Vagina (tissue), 2 donors: ENCODE measurements at regions not wholly inside any gene's neighbourhood (a gene's known extent, or its start where the extent isn't known, plus 50 kb on each side); places are given as distances from the start of the nearest gene placed in this dataset.
"Not testable (repeated sequence)": the region's sequence is repeated elsewhere in the genome, so short reads cannot be mapped to it uniquely, and the experiment has no call there.

ENCODE experiments used
- DNase-seq, 2 donors: peaks; one replicate each; pipeline ENCODE4 v3.0.0-alpha.2; 2017; ENCODE audit errors: extremely low spot score in 2 of 2
- H3K27ac ChIP-seq: fragments of 200-600 bp; sonication (generic); one replicate; pipeline ENCODE4 v1.5.1; 2019
- H3K27me3 ChIP-seq: fragments of 200-600 bp; sonication (generic); one replicate; pipeline ENCODE4 v1.5.1; 2019
- H3K36me3 ChIP-seq, 2 donors: fragments of 200-600 bp; sonication (generic); one replicate each; pipeline ENCODE4 v1.5.1; 2017 to 2019
- H3K4me1 ChIP-seq: fragments of 200-600 bp; sonication (generic); one replicate; pipeline ENCODE4 v1.5.1; 2019
- H3K4me3 ChIP-seq, 2 donors: fragments of 200-600 bp; sonication (generic); 1 replicate in 1 of 2; 2 replicates in 1 of 2; pipeline ENCODE4 v1.5.1; 2016 to 2019
- H3K9me3 ChIP-seq: fragments of 200-600 bp; sonication (generic); one replicate; pipeline ENCODE4 v1.5.1; 2019
- POLR2A ChIP-seq, 2 donors: fragments of 450-650 bp; IDR thresholded peaks; one replicate each; pipeline ENCODE4 v1.6.1; 2017; ENCODE audit warnings: antibody characterized with exemption in 2 of 2, mild to moderate bottlenecking in 2 of 2, moderate library complexity in 2 of 2
- POLR2AphosphoS5 ChIP-seq, 2 donors: sonication (generic); formaldehyde crosslinking; IDR thresholded peaks; one replicate each; pipeline ENCODE4 v1.9.0; 2017; ENCODE audit warnings: antibody characterized with exemption in 2 of 2, mild to moderate bottlenecking in 2 of 2, low read depth in 1 of 2; ENCODE audit not compliant: insufficient read depth in 1 of 2
- intact Hi-C: fragments of 100-400 bp; cut with DNase I; formaldehyde crosslinking; loops from one replicate; pipeline ENCODE4 v1.15.1; 2023
- TF ChIP-seq, protein P1 (sequence below), 3 experiments: fragments of 450-650 bp in 2 of 3; fragments of 200-600 bp in 1 of 3; sonication (generic) in 1 of 3; IDR thresholded peaks; one replicate each; pipeline ENCODE4 v1.5.1; 2017 to 2019; ENCODE audit warnings: antibody characterized with exemption in 3 of 3, mild to moderate bottlenecking in 2 of 3, moderate library complexity in 2 of 3

DNA sequence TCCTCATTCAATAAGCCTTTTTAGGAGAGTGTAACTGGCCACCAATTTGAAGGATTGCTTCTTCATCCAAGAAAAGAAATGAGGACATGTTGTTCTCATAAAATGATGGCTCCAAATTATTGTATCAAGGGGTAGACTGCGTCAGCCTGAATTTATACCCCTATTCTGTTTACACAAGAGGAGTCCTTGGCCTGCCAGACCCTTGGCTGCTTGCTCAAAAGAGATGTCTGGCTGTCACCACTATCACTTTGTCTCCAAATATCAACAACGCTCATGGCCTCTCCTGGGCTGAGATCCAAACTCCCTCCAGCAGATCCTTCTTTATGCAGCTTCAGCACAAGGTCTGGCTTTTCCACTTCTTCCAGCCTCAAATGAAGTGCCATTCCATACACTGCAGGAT, 127.9 kb downstream of the OR13H1 start:
- H3K27me3 ChIP-seq, result no peaks in the 10 kb centered on the region
- H3K36me3 ChIP-seq, result no peaks in the 10 kb centered on the region
- DNase-seq, result no peak
- H3K27ac ChIP-seq, result no peak overlapping the region
- no peaks in the 10 kb centered on the region for H3K9me3 ChIP-seq
- TF ChIP-seq POLR2AphosphoS5 (IDR thresholded peaks at IDR 0.05; ENCODE audit: insufficient read depth in 1 of 2, low read depth in 1 of 2) (no peak), POLR2A (IDR thresholded peaks at IDR 0.05) (no peak)
- TF ChIP-seq, protein P1, sequence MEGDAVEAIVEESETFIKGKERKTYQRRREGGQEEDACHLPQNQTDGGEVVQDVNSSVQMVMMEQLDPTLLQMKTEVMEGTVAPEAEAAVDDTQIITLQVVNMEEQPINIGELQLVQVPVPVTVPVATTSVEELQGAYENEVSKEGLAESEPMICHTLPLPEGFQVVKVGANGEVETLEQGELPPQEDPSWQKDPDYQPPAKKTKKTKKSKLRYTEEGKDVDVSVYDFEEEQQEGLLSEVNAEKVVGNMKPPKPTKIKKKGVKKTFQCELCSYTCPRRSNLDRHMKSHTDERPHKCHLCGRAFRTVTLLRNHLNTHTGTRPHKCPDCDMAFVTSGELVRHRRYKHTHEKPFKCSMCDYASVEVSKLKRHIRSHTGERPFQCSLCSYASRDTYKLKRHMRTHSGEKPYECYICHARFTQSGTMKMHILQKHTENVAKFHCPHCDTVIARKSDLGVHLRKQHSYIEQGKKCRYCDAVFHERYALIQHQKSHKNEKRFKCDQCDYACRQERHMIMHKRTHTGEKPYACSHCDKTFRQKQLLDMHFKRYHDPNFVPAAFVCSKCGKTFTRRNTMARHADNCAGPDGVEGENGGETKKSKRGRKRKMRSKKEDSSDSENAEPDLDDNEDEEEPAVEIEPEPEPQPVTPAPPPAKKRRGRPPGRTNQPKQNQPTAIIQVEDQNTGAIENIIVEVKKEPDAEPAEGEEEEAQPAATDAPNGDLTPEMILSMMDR (IDR thresholded peaks at IDR 0.05), result no peak
- intact Hi-C loops, result no loop called here
- no peak overlapping the region for H3K4me3 ChIP-seq
- no peaks in the 10 kb centered on the region for H3K4me1 ChIP-seq

DNA sequence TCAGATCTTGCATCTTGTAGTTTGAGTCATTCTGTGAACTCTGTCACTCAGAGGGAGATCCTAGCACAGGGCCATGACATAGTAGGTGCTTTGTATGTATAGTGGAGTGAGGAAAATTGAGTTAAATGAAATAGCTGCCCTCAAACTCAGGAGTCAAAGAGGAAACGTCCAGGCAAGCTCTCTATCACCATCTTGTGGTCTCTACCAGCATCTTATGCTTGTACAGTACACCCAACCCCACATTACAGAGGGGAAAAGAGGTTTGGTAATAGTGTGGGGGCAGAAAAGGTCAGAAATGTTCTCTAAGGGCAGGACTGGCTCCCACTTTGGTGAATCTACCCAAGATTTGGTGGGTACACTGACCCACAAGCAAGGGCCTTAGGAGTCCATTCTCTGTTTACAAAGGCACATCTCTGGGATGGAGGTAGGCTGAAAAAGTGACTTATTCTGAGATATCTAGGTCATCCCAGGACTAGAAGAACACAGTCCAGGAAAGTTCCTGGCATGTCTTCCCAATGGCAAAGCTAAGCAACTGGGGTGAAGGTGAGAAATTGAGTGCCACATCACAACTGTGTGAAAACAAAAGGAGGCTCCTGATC, 131.8 kb downstream of the OR13H1 start:
- Histone ChIP-seq H3K4me3 (no peak overlapping the region), H3K27me3 (no peaks in the 10 kb centered on the region), H3K9me3 (no peaks in the 10 kb centered on the region), H3K4me1 (no peaks in the 10 kb centered on the region), H3K36me3 (no peaks in the 10 kb centered on the region), H3K27ac (no peak overlapping the region)
- intact Hi-C loops, result no loop called here
- no peak for TF ChIP-seq POLR2A (IDR thresholded peaks at IDR 0.05)
- no peak for TF ChIP-seq POLR2AphosphoS5 (IDR thresholded peaks at IDR 0.05; ENCODE audit: insufficient read depth in 1 of 2, low read depth in 1 of 2)
- TF ChIP-seq, protein P1 (IDR thresholded peaks at IDR 0.05), result no peak
- no peak for DNase-seq

DNA sequence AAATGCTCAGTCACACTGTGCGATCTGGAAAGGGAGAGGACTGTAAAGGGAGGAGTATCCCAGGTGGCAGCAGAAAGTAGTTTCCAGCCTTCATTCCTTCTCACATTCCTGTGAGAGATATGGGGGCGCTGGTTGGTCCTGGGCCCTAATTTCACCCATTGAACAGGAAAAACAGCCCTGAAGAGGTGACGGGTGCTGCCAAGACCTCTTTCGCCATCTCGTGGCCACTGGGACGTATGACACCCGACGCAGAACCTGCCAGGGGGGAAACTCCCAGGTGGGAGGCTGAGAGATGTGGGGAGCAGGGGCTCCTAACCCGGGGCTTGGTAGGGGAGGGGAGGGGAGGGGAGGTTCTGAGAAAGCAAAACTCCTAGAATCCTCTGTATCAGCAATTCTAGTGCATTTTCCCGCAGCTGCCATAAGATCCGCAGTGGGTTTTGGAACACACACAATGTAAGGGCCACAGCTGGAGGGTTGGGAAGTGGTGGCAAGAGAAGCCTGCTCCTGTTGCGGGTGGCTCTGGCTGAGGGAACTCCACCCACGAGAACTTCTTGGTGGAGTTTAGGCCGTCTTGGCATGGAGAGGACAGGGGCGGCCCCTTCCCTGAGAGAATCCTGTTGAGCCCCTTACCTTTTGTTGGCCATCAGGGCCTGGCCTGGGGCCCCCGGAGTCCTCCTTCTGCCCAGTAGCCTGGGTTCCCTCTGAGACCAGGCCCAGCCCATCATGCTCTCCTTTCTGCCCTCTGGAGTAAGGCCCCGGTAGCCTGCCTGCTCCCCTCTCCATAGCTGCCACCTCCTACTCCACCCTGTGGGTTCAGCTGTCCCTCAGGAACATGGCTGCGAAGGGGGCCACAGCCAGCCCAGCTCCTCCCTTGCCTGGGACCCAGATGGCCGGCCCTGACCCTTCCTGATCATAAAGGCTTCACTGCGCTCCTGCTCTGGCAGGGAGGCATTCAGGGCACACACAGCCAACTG, 134.1 kb downstream of the OR13H1 start:
- Histone ChIP-seq H3K9me3 (no peaks in the 10 kb centered on the region), H3K27ac (no peak overlapping the region), H3K4me1 (no peaks in the 10 kb centered on the region), H3K36me3 (no peaks in the 10 kb centered on the region), H3K27me3 (no peaks in the 10 kb centered on the region), H3K4me3 (no peak overlapping the region)
- TF ChIP-seq, protein P1 (IDR thresholded peaks at IDR 0.05), result peak in 1 of 3 experiments; percentile 29
- no peak for TF ChIP-seq POLR2A (IDR thresholded peaks at IDR 0.05)
- DNase-seq, result no peak
- intact Hi-C loops, result no loop called here

DNA sequence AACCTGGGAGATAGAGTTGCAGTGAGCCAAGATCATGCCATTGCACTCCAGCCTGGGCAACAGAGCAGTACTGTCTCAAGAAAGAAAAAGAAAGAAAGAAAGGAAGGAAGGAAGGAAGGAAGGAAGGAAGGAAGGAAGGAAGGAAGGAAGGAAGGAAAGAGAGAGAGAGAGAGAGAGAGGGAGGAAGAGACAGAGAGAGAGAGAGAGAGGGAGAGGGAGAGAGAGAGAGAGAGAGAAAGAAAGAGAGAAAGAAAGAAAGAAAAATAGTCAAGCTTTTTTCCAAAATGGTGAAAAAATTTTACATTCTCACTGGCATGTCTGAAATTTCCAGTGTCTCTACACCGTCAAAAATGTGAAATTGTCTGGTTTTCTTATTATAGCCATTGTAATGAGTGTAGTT, 138.9 kb downstream of the OR13H1 start:
- intact Hi-C loops, H3K27ac ChIP-seq, H3K4me1 ChIP-seq, DNase-seq, H3K36me3 ChIP-seq, H3K9me3 ChIP-seq, H3K4me3 ChIP-seq, H3K27me3 ChIP-seq: not testable (repeated sequence)

DNA sequence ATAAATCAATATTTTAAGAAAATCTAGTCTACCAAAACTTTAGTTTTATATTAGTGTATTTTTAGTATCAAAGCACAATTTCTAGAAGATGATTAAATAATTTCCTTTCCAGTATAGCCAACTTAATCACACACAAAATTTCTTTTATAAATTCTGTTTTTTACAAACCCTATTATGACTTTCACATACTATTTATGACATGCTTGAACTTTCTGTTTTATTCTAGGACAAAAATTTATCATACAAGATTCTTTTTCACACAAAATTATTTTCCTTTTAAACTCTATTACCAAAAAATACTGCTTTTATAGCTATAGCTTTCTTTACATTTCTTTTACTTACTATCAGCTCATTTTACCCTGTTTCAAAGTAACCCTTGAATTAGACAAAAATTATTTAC, 149.5 kb downstream of the OR13H1 start:
- Histone ChIP-seq H3K27me3 (peaks cover 4% of the 10 kb centered on the region), H3K4me3 (no peak overlapping the region), H3K4me1 (no peaks in the 10 kb centered on the region), H3K9me3 (no peaks in the 10 kb centered on the region), H3K27ac (no peak overlapping the region), H3K36me3 (no peaks in the 10 kb centered on the region)
- intact Hi-C loops, result no loop called here
- TF ChIP-seq POLR2A (IDR thresholded peaks at IDR 0.05), result no peak
- no peak for DNase-seq

DNA sequence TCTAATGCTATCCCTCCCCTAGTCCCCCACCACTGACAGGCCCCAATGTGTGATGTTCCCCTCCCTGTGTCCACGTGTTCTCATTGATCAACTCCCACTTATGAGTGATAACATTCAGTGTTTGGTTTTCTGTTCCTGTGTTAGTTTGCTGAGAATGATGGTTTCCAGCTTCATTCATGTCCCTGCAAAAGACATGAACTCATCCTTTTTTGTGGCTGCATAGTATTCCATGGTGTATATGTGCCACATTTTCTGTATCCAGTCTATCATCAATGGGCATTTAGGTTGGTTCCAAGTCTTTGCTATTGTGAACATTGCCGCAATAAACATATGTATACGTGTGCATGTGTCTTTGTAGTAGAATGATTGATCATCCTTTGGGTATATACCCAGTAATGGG, 153.1 kb downstream of the OR13H1 start:
- H3K36me3 ChIP-seq, H3K9me3 ChIP-seq, intact Hi-C loops, H3K27ac ChIP-seq, H3K27me3 ChIP-seq, DNase-seq, H3K4me3 ChIP-seq, H3K4me1 ChIP-seq: not testable (repeated sequence)
